IPS DF 19.7 (cell line): ENCODE measurements at regions not wholly inside any gene's neighbourhood (a gene's known extent, or its start where the extent isn't known, plus 50 kb on each side); places are given as distances from the start of the nearest gene placed in this dataset.

Source experiments
- DNase-seq: peaks from one replicate; pipeline ENCODE4 v3.0.0-alpha.2; 2013; ENCODE audit warnings: low read depth, low spot score

- DNase-seq: no peak
Observed at GRCh38 chr4:126419266-126419665, 1104.5 kb downstream of the FAT4 start.

- no peak for DNase-seq
Observed at GRCh38 chr4:126427853-126428252, 1113.1 kb downstream of the FAT4 start.

GRCh38 chr4:126431049-126431448 is 1116.3 kb downstream of the FAT4 start:
- no peak for DNase-seq

GRCh38 chr4:126435491-126435890 is 1120.7 kb downstream of the FAT4 start:
- DNase-seq: no peak

- DNase-seq: no peak
Observed at GRCh38 chr4:126440297-126440696, 1125.5 kb downstream of the FAT4 start.

- no peak for DNase-seq
Observed at GRCh38 chr4:126441173-126442035, 1126.6 kb downstream of the FAT4 start.

- no peak for DNase-seq
Observed at GRCh38 chr4:126445596-126445995, 1130.8 kb downstream of the FAT4 start.

GRCh38 chr4:126446917-126447316 is 1132.2 kb downstream of the FAT4 start:
- DNase-seq: no peak

GRCh38 chr4:126448086-126448845 is 1133.5 kb downstream of the FAT4 start:
- no peak for DNase-seq

GRCh38 chr4:126451237-126451873 is 1136.6 kb downstream of the FAT4 start:
- DNase-seq: no peak

- no peak for DNase-seq
Observed at GRCh38 chr4:126455865-126456264, 1141.1 kb downstream of the FAT4 start.

GRCh38 chr4:126458993-126459392 is 1144.2 kb downstream of the FAT4 start:
- no peak for DNase-seq

- DNase-seq: no peak
Observed at GRCh38 chr4:126465341-126465740, 1150.6 kb downstream of the FAT4 start.

GRCh38 chr4:126466848-126467247 is 1152.1 kb downstream of the FAT4 start:
- no peak for DNase-seq

- DNase-seq: no peak
Observed at GRCh38 chr4:126468144-126468543, 1153.4 kb downstream of the FAT4 start.

- no peak for DNase-seq
Observed at GRCh38 chr4:126470862-126471261, 1156.1 kb downstream of the FAT4 start.

GRCh38 chr4:126475730-126476129 is 1157.0 kb upstream of the INTU start:
- no peak for DNase-seq

- peak; percentile 5 for DNase-seq
Observed at GRCh38 chr4:126479709-126480108, 1153.0 kb upstream of the INTU start.

- DNase-seq: no peak
Observed at GRCh38 chr4:126482311-126482710, 1150.4 kb upstream of the INTU start.

- DNase-seq: no peak
Observed at GRCh38 chr4:126486377-126486776, 1146.4 kb upstream of the INTU start.

- no peak for DNase-seq
Observed at GRCh38 chr4:126489826-126490463, 1142.8 kb upstream of the INTU start.
